Brain microvascular endothelial cell (primary cell): ENCODE measurements at regions not wholly inside any gene's neighbourhood (a gene's known extent, or its start where the extent isn't known, plus 50 kb on each side); places are given as distances from the start of the nearest gene placed in this dataset.

Experiments used
- DNase-seq: peaks from one replicate; pipeline ENCODE4 v3.0.0-alpha.2; 2020
- H3K27ac ChIP-seq: fragments of 250-450 bp; sonication (Bioruptor Pico); 2 replicates; pipeline ENCODE4 v1.5.1; 2020; ENCODE audit warnings: mild to moderate bottlenecking, moderate library complexity
- H3K27me3 ChIP-seq: fragments of 250-450 bp; sonication (Bioruptor Pico); replicated peaks from 2 replicates; pipeline ENCODE4 v1.5.1; 2020; ENCODE audit warnings: mild to moderate bottlenecking
- H3K36me3 ChIP-seq: fragments of 250-450 bp; sonication (Bioruptor Pico); replicated peaks from 2 replicates; pipeline ENCODE4 v1.5.1; 2020; ENCODE audit warnings: mild to moderate bottlenecking
- H3K4me3 ChIP-seq: 2 replicates; pipeline ENCODE4 v1.5.1; 2011; ENCODE audit warnings: low read depth, mild to moderate bottlenecking, control low read depth, low read length, moderate library complexity
- in situ Hi-C: cut with HindIII; loops from 2 replicates; pipeline ENCODE4 v1.10.0; 2017; ENCODE audit warnings: low sequenced_read_pairs, low pct_ligation_motif_present
- TF ChIP-seq, protein P1 (sequence below): IDR thresholded peaks from 2 replicates; pipeline ENCODE4 v1.5.1; 2011; ENCODE audit warnings: low read depth, mild to moderate bottlenecking, moderate library complexity, low read length, control low read depth, inconsistent platforms; ENCODE audit errors: missing control alignments

DNA sequence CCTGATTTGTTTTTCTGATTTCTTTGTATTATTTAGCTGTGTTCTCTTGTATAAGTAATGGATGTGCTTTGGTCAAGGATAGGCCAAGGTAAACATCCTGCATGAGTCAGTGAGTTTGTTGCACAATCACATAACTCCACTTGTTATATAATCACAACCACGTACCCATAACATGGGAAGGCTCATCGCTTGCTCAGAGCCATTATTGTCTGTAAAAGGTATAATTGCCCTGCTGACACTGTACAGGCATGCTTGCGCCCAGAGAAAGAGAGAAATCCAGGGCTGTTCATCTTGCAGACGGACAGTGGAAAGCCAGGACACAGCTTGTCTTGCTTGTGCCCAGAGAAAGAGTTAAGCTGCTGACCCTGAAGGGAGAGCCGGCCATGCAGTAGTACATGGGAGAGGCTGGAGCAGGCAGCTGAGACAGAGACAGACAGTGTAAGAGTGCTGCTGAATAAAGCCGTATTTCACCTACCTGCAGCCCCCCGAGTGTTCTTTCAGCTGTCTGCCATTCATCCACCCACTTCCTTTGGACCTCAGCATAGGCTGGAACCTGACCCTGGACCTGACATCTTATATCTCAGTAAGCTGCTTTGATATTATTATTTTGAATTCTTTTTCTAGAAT lies 174.7 kb upstream of the DAAM1 start:
- DNase-seq = peak; percentile 54
- Histone ChIP-seq H3K27me3 (no peaks in the 10 kb centered on the region), H3K36me3 (no peaks in the 10 kb centered on the region), H3K27ac (no peak overlapping the region), H3K4me3 (no peak overlapping the region)
- TF ChIP-seq, protein P1, sequence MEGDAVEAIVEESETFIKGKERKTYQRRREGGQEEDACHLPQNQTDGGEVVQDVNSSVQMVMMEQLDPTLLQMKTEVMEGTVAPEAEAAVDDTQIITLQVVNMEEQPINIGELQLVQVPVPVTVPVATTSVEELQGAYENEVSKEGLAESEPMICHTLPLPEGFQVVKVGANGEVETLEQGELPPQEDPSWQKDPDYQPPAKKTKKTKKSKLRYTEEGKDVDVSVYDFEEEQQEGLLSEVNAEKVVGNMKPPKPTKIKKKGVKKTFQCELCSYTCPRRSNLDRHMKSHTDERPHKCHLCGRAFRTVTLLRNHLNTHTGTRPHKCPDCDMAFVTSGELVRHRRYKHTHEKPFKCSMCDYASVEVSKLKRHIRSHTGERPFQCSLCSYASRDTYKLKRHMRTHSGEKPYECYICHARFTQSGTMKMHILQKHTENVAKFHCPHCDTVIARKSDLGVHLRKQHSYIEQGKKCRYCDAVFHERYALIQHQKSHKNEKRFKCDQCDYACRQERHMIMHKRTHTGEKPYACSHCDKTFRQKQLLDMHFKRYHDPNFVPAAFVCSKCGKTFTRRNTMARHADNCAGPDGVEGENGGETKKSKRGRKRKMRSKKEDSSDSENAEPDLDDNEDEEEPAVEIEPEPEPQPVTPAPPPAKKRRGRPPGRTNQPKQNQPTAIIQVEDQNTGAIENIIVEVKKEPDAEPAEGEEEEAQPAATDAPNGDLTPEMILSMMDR = no peak
- in situ Hi-C loops = no loop called here

DNA sequence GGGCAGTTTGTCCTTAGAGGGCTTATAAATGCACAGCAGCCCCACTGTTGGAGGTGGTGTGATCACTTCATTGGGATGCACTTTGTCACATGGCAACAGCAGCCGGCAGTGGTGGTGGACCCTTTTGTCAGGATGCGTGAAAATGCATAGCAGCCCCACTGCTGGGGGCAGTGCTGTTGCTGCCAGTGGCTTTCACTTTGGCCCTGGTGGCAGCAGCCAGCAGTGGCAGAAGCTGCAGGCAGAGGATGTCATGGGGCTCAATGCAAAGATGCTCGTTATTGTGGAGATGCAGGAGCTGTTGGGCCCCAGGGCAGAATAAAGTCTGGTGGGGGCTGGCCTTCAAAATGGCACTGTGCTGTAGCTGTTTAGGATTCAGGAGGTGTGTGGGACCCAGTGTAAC lies 173.0 kb upstream of the DAAM1 start:
- in situ Hi-C loops = no loop called here
- DNase-seq = no peak
- TF ChIP-seq, protein P1 = no peak
- H3K27me3 ChIP-seq = no peaks in the 10 kb centered on the region
- no peak overlapping the region for H3K27ac ChIP-seq
- no peaks in the 10 kb centered on the region for H3K36me3 ChIP-seq
- no peak overlapping the region for H3K4me3 ChIP-seq

DNA sequence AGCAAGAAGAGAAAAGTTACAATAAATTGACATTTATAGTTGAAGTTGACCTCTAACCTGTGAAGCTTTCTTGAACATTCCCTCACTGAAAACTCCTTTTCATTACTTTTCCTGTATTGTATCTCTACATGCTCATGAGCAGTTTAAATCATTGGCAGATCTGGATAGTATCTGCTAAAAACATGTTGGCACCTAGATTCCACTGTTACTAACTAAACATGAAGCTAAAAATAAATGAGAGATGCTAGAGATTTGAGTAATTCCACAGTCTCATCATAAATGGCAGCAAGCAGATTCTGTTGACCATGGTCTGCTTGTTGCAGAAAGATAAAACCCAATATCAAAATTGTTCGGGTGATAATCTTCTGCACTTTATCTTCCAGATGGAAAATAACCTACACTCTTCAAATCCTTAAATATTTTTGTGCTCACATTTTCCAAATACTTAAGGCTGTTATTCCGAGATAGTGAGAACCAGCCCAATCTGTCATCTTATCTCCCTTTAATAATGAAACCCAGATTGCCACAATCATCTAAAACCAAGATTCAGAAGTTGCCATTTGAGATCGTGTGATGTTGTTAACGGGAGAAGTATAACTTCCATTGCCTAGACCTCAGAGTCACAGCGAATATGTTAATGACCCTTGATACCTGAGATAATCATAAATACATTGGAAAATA lies 171.0 kb upstream of the DAAM1 start:
- in situ Hi-C loops = no loop called here

DNA sequence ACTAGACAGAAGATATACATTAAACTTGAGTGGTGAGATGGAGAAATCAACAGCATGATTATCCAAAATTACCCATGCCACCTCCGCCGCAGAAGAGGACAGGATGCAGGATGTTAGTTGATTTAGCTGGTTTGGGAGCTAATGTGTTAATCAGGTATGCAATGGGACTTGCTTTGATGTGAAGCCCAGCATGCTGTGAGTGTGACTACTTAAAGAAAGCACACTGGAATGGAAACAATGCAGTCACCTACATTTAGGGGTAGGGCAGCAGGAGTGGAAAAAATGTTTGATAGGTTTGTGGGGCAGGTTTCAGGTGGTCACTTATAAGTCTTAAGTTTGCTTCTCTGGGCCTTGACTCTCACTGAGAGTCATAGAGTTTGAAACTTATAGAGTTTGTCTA lies 170.0 kb upstream of the DAAM1 start:
- TF ChIP-seq, protein P1 = no peak
- no peak for DNase-seq

More for the DNA sequence above, 171.0 kb upstream of the DAAM1 start:
- Histone ChIP-seq H3K27ac (no peak overlapping the region), H3K4me3 (no peak overlapping the region), H3K27me3 (no peaks in the 10 kb centered on the region), H3K36me3 (no peaks in the 10 kb centered on the region)
- TF ChIP-seq, protein P1 = no peak
- no peak for DNase-seq

DNA sequence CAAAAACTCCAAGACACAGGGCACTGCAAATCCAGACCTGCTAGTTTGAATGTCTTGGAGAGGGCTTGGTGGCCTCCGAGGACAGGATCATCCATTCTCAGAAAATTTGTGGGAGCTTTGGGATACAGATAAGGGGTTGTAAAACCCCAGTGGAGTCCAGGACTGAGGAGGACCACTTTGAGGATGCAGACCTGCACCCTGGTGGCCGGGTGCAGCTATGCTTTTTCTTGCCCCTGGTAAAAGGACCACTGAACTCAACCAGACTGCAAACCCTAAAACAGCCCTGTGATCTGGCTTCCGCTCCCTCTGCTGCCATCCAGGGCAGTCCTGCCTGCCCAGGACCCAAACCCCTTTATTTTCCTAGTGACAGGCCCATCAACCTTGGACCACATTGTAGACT lies 169.5 kb upstream of the DAAM1 start:
- no peak overlapping the region for H3K4me3 ChIP-seq
- DNase-seq = peak; percentile 13
- H3K27ac ChIP-seq = no peak overlapping the region
- no peaks in the 10 kb centered on the region for H3K36me3 ChIP-seq
- in situ Hi-C loops = no loop called here
- no peaks in the 10 kb centered on the region for H3K27me3 ChIP-seq
- TF ChIP-seq, protein P1 = peak; percentile 70

More for the DNA sequence above, 170.0 kb upstream of the DAAM1 start:
- in situ Hi-C loops = no loop called here
- Histone ChIP-seq H3K27me3 (no peaks in the 10 kb centered on the region), H3K27ac (no peak overlapping the region), H3K4me3 (no peak overlapping the region), H3K36me3 (no peaks in the 10 kb centered on the region)
